HEK293 (cell line): ENCODE measurements at regions not wholly inside any gene's neighbourhood (a gene's known extent, or its start where the extent isn't known, plus 50 kb on each side); places are given as distances from the start of the nearest gene placed in this dataset.
"Not testable (repeated sequence)": the region's sequence is repeated elsewhere in the genome, so short reads cannot be mapped to it uniquely, and the experiment has no call there.

Experiments
- CTCF ChIA-PET: fragments of 350-600 bp; formaldehyde crosslinking; extraction: SDS; loops from one replicate; lab custom pipeline; 2021; ENCODE audit warnings: antibody characterized with exemption; lab: Yijun Ruan, JAX
- POLR2A ChIA-PET: fragments of 300-600 bp; formaldehyde crosslinking; extraction: SDS; loops from one replicate; lab custom pipeline; 2020; ENCODE audit warnings: antibody characterized with exemption, inconsistent platforms; lab: Yijun Ruan, JAX
- H3K27ac ChIP-seq: fragments of 200-500 bp; sonication (Bioruptor generic); 2 replicates; pipeline ENCODE4 v1.5.1; 2014; ENCODE audit warnings: low read depth, low read length, control low read depth, inconsistent platforms; ENCODE audit errors: extremely low read depth
- H3K36me3 ChIP-seq, 2 experiments: fragments of 200-500 bp in 1 of 2; sonication (Bioruptor generic) in 1 of 2; 1 replicate in 1 of 2; 2 replicates in 1 of 2; pipeline ENCODE4 v1.5.1; 2014 to 2017; ENCODE audit warnings: inconsistent platforms in 2 of 2, low read length in 2 of 2; ENCODE audit not compliant: control insufficient read depth in 2 of 2, insufficient read depth in 1 of 2
- H3K4me1 ChIP-seq: fragments of 200-500 bp; sonication (Bioruptor generic); 2 replicates; pipeline ENCODE4 v1.5.1; 2014; ENCODE audit warnings: mild to moderate bottlenecking, low read length, inconsistent platforms; ENCODE audit not compliant: control insufficient read depth, insufficient read depth
- H3K4me3 ChIP-seq: 2 replicates; pipeline ENCODE4 v1.5.1; 2011; ENCODE audit warnings: low read depth, mild to moderate bottlenecking, control low read depth, low read length, moderate library complexity
- H3K9me3 ChIP-seq: fragments of 200-500 bp; sonication (Bioruptor generic); 2 replicates; pipeline ENCODE4 v1.5.1; 2014; ENCODE audit warnings: low read depth, low read length, inconsistent platforms; ENCODE audit not compliant: control insufficient read depth, insufficient read depth
- MYNN ChIP-seq: fragments of 450-650 bp; formaldehyde crosslinking; IDR thresholded peaks from 2 replicates; pipeline ENCODE4 v1.5.1; 2016; ENCODE audit warnings: missing biosample characterization, missing genetic modification characterization, borderline replicate concordance
- ZIC2 ChIP-seq: fragments of 450-650 bp; formaldehyde crosslinking; IDR thresholded peaks from 2 replicates; pipeline ENCODE4 v1.5.1; 2016; ENCODE audit warnings: missing biosample characterization, missing genetic modification characterization
- ZNF146 ChIP-seq: fragments of 450-650 bp; formaldehyde crosslinking; IDR thresholded peaks from 2 replicates; pipeline ENCODE4 v1.5.1; 2016; ENCODE audit warnings: missing biosample characterization, missing genetic modification characterization
- ZNF157 ChIP-seq: fragments of 450-650 bp; formaldehyde crosslinking; IDR thresholded peaks from 2 replicates; pipeline ENCODE4 v1.5.1; 2016; ENCODE audit warnings: missing biosample characterization, missing genetic modification characterization
- ZNF19 ChIP-seq: fragments of 450-650 bp; formaldehyde crosslinking; IDR thresholded peaks from 2 replicates; pipeline ENCODE4; 2016; ENCODE audit warnings: missing biosample characterization, missing genetic modification characterization, low read depth
- ZNF24 ChIP-seq: fragments of 450-650 bp; formaldehyde crosslinking; IDR thresholded peaks from 2 replicates; pipeline ENCODE4 v1.5.1; 2016; ENCODE audit warnings: missing biosample characterization, missing genetic modification characterization
- ZNF341 ChIP-seq: fragments of 450-650 bp; formaldehyde crosslinking; IDR thresholded peaks from 2 replicates; pipeline ENCODE4; 2016; ENCODE audit warnings: low read depth, missing biosample characterization, missing genetic modification characterization
- ZNF473 ChIP-seq: fragments of 450-650 bp; formaldehyde crosslinking; IDR thresholded peaks from 2 replicates; pipeline ENCODE4 v1.5.1; 2017; ENCODE audit warnings: missing biosample characterization, missing genetic modification characterization
- ZNF571 ChIP-seq: fragments of 450-650 bp; formaldehyde crosslinking; IDR thresholded peaks from 2 replicates; pipeline ENCODE4 v1.5.0; 2017; ENCODE audit warnings: missing biosample characterization, missing genetic modification characterization
- TF ChIP-seq, protein P1 (sequence below): fragments of 450-650 bp; IDR thresholded peaks from 2 replicates; pipeline ENCODE4 v1.5.1; 2018; ENCODE audit warnings: missing biosample characterization, missing genetic modification characterization
- TF ChIP-seq, protein P2 (sequence below): fragments of 450-650 bp; formaldehyde crosslinking; IDR thresholded peaks from 2 replicates; pipeline ENCODE4 v1.5.1; 2016; ENCODE audit warnings: missing biosample characterization, missing genetic modification characterization
- TF ChIP-seq, protein P3 (sequence below): fragments of 450-650 bp; formaldehyde crosslinking; conservative IDR thresholded peaks from 2 replicates; pipeline ENCODE4 v1.5.1; 2016; ENCODE audit warnings: low read depth, missing biosample characterization, missing genetic modification characterization
- TF ChIP-seq, protein P4 (sequence below): fragments of 450-650 bp; formaldehyde crosslinking; IDR thresholded peaks from 2 replicates; pipeline ENCODE4 v1.5.1; 2016; ENCODE audit warnings: missing biosample characterization, missing genetic modification characterization
- TF ChIP-seq, protein P5 (sequence below): fragments of 450-650 bp; formaldehyde crosslinking; IDR thresholded peaks from 2 replicates; pipeline ENCODE4 v1.5.1; 2016; ENCODE audit warnings: missing biosample characterization, missing genetic modification characterization
- TF ChIP-seq, protein P6 (sequence below): fragments of 450-650 bp; formaldehyde crosslinking; IDR thresholded peaks from 2 replicates; pipeline ENCODE4 v1.5.1; 2016; ENCODE audit warnings: missing biosample characterization, missing genetic modification characterization

DNA sequence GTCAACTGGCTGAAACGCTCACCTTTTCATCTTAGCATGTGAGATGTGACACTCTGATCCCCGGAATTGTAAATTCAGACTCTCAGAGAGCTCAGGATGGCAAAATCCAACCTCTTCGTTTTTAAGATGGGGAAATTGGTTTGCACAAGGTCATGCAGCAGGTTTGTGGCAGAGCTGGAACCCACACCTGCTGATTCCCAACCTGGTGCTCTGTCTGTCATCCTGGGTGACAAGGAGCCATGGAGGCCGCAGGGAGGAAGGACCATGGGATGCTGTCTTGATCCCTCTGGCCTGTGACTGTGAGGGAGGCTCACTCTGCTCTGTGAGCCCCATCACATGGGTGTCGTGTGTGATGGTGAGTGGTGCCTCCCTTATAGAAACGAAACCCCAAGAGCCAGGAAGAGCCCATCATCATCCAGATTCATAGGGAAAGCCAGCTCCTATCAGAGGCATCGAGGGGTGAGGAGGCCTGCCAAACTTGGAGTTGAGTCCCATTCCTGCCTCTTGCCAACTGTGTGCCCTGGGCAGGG, 87.4 kb upstream of the SYT13 start:
- no peaks in the 10 kb centered on the region for H3K4me1 ChIP-seq
- H3K4me3 ChIP-seq: no peak overlapping the region
- H3K27ac ChIP-seq: no peak overlapping the region
- TF ChIP-seq ZNF571 (tag by site-specific recombination): no peak
- TF ChIP-seq ZNF146 (tag by site-specific recombination): no peak
- TF ChIP-seq, protein P1, sequence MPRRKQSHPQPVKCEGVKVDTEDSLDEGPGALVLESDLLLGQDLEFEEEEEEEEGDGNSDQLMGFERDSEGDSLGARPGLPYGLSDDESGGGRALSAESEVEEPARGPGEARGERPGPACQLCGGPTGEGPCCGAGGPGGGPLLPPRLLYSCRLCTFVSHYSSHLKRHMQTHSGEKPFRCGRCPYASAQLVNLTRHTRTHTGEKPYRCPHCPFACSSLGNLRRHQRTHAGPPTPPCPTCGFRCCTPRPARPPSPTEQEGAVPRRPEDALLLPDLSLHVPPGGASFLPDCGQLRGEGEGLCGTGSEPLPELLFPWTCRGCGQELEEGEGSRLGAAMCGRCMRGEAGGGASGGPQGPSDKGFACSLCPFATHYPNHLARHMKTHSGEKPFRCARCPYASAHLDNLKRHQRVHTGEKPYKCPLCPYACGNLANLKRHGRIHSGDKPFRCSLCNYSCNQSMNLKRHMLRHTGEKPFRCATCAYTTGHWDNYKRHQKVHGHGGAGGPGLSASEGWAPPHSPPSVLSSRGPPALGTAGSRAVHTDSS: no peak
- TF ChIP-seq, protein P2, sequence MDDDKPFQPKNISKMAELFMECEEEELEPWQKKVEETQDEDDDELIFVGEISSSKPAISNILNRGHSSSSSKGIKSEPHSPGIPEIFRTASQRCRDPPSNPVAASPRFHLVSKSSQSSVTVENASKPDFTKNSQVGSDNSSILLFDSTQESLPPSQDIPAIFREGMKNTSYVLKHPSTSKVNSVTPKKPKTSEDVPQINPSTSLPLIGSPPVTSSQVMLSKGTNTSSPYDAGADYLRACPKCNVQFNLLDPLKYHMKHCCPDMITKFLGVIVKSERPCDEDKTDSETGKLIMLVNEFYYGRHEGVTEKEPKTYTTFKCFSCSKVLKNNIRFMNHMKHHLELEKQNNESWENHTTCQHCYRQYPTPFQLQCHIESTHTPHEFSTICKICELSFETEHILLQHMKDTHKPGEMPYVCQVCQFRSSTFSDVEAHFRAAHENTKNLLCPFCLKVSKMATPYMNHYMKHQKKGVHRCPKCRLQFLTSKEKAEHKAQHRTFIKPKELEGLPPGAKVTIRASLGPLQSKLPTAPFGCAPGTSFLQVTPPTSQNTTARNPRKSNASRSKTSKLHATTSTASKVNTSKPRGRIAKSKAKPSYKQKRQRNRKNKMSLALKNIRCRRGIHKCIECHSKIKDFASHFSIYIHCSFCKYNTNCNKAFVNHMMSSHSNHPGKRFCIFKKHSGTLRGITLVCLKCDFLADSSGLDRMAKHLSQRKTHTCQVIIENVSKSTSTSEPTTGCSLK: no peak
- no peak for TF ChIP-seq ZNF157 (tag by site-specific recombination)
- no peak for TF ChIP-seq ZNF473
- TF ChIP-seq, protein P3, sequence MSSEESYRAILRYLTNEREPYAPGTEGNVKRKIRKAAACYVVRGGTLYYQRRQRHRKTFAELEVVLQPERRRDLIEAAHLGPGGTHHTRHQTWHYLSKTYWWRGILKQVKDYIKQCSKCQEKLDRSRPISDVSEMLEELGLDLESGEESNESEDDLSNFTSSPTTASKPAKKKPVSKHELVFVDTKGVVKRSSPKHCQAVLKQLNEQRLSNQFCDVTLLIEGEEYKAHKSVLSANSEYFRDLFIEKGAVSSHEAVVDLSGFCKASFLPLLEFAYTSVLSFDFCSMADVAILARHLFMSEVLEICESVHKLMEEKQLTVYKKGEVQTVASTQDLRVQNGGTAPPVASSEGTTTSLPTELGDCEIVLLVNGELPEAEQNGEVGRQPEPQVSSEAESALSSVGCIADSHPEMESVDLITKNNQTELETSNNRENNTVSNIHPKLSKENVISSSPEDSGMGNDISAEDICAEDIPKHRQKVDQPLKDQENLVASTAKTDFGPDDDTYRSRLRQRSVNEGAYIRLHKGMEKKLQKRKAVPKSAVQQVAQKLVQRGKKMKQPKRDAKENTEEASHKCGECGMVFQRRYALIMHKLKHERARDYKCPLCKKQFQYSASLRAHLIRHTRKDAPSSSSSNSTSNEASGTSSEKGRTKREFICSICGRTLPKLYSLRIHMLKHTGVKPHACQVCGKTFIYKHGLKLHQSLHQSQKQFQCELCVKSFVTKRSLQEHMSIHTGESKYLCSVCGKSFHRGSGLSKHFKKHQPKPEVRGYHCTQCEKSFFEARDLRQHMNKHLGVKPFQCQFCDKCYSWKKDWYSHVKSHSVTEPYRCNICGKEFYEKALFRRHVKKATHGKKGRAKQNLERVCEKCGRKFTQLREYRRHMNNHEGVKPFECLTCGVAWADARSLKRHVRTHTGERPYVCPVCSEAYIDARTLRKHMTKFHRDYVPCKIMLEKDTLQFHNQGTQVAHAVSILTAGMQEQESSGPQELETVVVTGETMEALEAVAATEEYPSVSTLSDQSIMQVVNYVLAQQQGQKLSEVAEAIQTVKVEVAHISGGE (tag by site-specific recombination): no peak
- TF ChIP-seq ZIC2 (tag by site-specific recombination): no peak
- no peak for TF ChIP-seq ZNF341 (tag by site-specific recombination)
- no peak for TF ChIP-seq ZNF24 (tag by site-specific recombination)
- TF ChIP-seq ZNF19 (tag by site-specific recombination): no peak
- TF ChIP-seq, protein P4, sequence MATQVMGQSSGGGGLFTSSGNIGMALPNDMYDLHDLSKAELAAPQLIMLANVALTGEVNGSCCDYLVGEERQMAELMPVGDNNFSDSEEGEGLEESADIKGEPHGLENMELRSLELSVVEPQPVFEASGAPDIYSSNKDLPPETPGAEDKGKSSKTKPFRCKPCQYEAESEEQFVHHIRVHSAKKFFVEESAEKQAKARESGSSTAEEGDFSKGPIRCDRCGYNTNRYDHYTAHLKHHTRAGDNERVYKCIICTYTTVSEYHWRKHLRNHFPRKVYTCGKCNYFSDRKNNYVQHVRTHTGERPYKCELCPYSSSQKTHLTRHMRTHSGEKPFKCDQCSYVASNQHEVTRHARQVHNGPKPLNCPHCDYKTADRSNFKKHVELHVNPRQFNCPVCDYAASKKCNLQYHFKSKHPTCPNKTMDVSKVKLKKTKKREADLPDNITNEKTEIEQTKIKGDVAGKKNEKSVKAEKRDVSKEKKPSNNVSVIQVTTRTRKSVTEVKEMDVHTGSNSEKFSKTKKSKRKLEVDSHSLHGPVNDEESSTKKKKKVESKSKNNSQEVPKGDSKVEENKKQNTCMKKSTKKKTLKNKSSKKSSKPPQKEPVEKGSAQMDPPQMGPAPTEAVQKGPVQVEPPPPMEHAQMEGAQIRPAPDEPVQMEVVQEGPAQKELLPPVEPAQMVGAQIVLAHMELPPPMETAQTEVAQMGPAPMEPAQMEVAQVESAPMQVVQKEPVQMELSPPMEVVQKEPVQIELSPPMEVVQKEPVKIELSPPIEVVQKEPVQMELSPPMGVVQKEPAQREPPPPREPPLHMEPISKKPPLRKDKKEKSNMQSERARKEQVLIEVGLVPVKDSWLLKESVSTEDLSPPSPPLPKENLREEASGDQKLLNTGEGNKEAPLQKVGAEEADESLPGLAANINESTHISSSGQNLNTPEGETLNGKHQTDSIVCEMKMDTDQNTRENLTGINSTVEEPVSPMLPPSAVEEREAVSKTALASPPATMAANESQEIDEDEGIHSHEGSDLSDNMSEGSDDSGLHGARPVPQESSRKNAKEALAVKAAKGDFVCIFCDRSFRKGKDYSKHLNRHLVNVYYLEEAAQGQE: no peak
- no peak for TF ChIP-seq MYNN (tag by site-specific recombination)
- TF ChIP-seq, protein P5, sequence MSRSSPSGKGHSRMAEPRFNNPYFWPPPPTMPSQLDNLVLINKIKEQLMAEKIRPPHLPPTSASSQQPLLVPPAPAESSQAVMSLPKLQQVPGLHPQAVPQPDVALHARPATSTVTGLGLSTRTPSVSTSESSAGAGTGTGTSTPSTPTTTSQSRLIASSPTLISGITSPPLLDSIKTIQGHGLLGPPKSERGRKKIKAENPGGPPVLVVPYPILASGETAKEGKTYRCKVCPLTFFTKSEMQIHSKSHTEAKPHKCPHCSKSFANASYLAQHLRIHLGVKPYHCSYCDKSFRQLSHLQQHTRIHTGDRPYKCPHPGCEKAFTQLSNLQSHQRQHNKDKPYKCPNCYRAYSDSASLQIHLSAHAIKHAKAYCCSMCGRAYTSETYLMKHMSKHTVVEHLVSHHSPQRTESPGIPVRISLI (tag by site-specific recombination): no peak
- TF ChIP-seq, protein P6, sequence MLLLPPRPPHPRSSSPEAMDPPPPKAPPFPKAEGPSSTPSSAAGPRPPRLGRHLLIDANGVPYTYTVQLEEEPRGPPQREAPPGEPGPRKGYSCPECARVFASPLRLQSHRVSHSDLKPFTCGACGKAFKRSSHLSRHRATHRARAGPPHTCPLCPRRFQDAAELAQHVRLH: no peak
- no peaks in the 10 kb centered on the region for H3K9me3 ChIP-seq
- H3K36me3 ChIP-seq: no peaks in the 10 kb centered on the region
- ChIA-PET POLR2A (no interaction called here), CTCF (interaction anchor here (1.0 to 6.0 kb wide), 5 partner anchors 32 to 398 kb away, joined by 3 to 97 read pairs (median 23); no protein-coding TSS in a partner anchor)

DNA sequence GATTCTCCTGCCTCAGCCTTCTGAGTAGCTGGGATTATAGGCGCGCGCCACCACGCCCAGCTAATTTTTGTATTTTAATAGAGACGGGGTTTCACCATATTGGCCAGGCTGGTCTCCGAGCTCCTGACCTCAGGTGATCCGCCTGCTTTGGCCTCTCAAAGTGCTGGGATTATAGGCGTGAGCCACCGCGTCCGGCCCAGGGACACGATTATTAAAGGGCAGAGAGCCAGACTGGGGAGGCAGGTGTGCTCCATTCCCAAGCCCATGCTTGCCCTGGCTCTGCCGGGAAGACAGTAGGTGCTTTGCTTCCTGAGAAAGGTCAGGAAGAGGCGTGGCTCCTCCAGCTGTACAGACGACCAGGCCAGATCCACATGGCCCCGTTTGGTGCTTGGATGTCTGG, 86.3 kb upstream of the SYT13 start:
- H3K4me1 ChIP-seq, H3K4me3 ChIP-seq, H3K9me3 ChIP-seq, H3K27ac ChIP-seq, H3K36me3 ChIP-seq, POLR2A ChIA-PET: not testable (repeated sequence)
- CTCF ChIA-PET: interaction anchor here (0.6 to 6.0 kb wide), 24 partner anchors 9 to 463 kb away, joined by 3 to 97 read pairs (median 6); no protein-coding TSS in a partner anchor
